WTC11 (cell line): ENCODE measurements at regions not wholly inside any gene's neighbourhood (a gene's known extent, or its start where the extent isn't known, plus 50 kb on each side); places are given as distances from the start of the nearest gene placed in this dataset.
A peak's percentile ranks its signal among the peaks of the same experiment; 100 is the strongest.

Experiments used
- ATF2 ChIP-seq: sonication (generic); formaldehyde crosslinking; IDR thresholded peaks from 2 replicates; pipeline ENCODE4 v1.8.1; 2022; ENCODE audit warnings: low read depth, missing genetic modification reagents, borderline replicate concordance
- ATF6 ChIP-seq: sonication (generic); formaldehyde crosslinking; IDR thresholded peaks from 2 replicates; pipeline ENCODE4 v1.8.1; 2023; ENCODE audit warnings: mild to moderate bottlenecking, missing genetic modification reagents
- CTCF ChIP-seq: fragments of 200-600 bp; IDR thresholded peaks from 2 replicates; pipeline ENCODE4 v1.8.0; 2022; ENCODE audit warnings: antibody characterized with exemption
- ETV6 ChIP-seq: sonication (generic); formaldehyde crosslinking; IDR thresholded peaks from 2 replicates; pipeline ENCODE4 v1.8.1; 2022; ENCODE audit warnings: mild to moderate bottlenecking, missing genetic modification reagents
- GRHL2 ChIP-seq: fragments of 250-450 bp; sonication (Bioruptor Pico); IDR thresholded peaks from 2 replicates; pipeline ENCODE4 v1.8.0; 2022; ENCODE audit warnings: mild to moderate bottlenecking, moderate library complexity; ENCODE audit not compliant: insufficient replicate concordance, severe bottlenecking
- IRF2 ChIP-seq: sonication (generic); formaldehyde crosslinking; IDR thresholded peaks from 2 replicates; pipeline ENCODE4 v1.8.0; 2022; ENCODE audit warnings: low read depth, missing genetic modification reagents, borderline replicate concordance
- NR2C2 ChIP-seq: sonication (generic); formaldehyde crosslinking; IDR thresholded peaks from 2 replicates; pipeline ENCODE4 v1.8.0; 2022; ENCODE audit warnings: mild to moderate bottlenecking, missing genetic modification reagents
- SP1 ChIP-seq: sonication (generic); formaldehyde crosslinking; conservative IDR thresholded peaks from 2 replicates; pipeline ENCODE4 v1.8.1; 2022; ENCODE audit warnings: missing genetic modification reagents
- TEAD4 ChIP-seq: sonication (generic); formaldehyde crosslinking; IDR thresholded peaks from 2 replicates; pipeline ENCODE4 v1.8.0; 2022; ENCODE audit warnings: mild to moderate bottlenecking, missing genetic modification reagents
- ZNF232 ChIP-seq: sonication (generic); formaldehyde crosslinking; IDR thresholded peaks from 2 replicates; pipeline ENCODE4 v1.8.0; 2022; ENCODE audit warnings: mild to moderate bottlenecking, missing genetic modification reagents
- ZNF263 ChIP-seq: sonication (generic); formaldehyde crosslinking; IDR thresholded peaks from 2 replicates; pipeline ENCODE4 v1.8.1; 2022; ENCODE audit warnings: low read depth, mild to moderate bottlenecking, moderate library complexity, missing genetic modification reagents
- ZNF317 ChIP-seq: sonication (generic); formaldehyde crosslinking; IDR thresholded peaks from 2 replicates; pipeline ENCODE4 v1.8.1; 2023; ENCODE audit warnings: low read depth, mild to moderate bottlenecking, moderate library complexity, missing genetic modification reagents, borderline replicate concordance

- TF ChIP-seq CTCF = peak; percentile 64
- no peak for TF ChIP-seq ETV6 (CRISPR knock-in tag)
- TF ChIP-seq TEAD4 (CRISPR knock-in tag) = no peak
- TF ChIP-seq ZNF317 (CRISPR knock-in tag) = no peak
- no peak for TF ChIP-seq SP1
- no peak for TF ChIP-seq ZNF232 (CRISPR knock-in tag)
- TF ChIP-seq ZNF263 = no peak
- no peak for TF ChIP-seq NR2C2 (CRISPR knock-in tag)
- no peak for TF ChIP-seq ATF6 (CRISPR knock-in tag)
- no peak for TF ChIP-seq ATF2
- no peak for TF ChIP-seq GRHL2 (CRISPR knock-in tag)
- TF ChIP-seq IRF2 (CRISPR knock-in tag) = no peak
Measured at GRCh38 chr13:70568571-70568970, 460.3 kb upstream of the KLHL1 start.
